Breast epithelium (tissue), 3 donors: ENCODE measurements at regions not wholly inside any gene's neighbourhood (a gene's known extent, or its start where the extent isn't known, plus 50 kb on each side); places are given as distances from the start of the nearest gene placed in this dataset.

ENCODE experiments used
- POLR2A ChIP-seq: fragments of 450-650 bp; IDR thresholded peaks from one replicate; pipeline ENCODE4 v1.6.1; 2016; ENCODE audit warnings: antibody characterized with exemption, mild to moderate bottlenecking, moderate library complexity
- TF ChIP-seq, protein P1 (sequence below), 3 donors: fragments of 450-650 bp; IDR thresholded peaks; one replicate each; pipeline ENCODE4 v1.5.1; 2016 to 2017; ENCODE audit warnings: antibody characterized with exemption in 3 of 3, mild to moderate bottlenecking in 3 of 3, moderate library complexity in 3 of 3

- TF ChIP-seq, protein P1, sequence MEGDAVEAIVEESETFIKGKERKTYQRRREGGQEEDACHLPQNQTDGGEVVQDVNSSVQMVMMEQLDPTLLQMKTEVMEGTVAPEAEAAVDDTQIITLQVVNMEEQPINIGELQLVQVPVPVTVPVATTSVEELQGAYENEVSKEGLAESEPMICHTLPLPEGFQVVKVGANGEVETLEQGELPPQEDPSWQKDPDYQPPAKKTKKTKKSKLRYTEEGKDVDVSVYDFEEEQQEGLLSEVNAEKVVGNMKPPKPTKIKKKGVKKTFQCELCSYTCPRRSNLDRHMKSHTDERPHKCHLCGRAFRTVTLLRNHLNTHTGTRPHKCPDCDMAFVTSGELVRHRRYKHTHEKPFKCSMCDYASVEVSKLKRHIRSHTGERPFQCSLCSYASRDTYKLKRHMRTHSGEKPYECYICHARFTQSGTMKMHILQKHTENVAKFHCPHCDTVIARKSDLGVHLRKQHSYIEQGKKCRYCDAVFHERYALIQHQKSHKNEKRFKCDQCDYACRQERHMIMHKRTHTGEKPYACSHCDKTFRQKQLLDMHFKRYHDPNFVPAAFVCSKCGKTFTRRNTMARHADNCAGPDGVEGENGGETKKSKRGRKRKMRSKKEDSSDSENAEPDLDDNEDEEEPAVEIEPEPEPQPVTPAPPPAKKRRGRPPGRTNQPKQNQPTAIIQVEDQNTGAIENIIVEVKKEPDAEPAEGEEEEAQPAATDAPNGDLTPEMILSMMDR (IDR thresholded peaks at IDR 0.05) = no peak
- no peak for TF ChIP-seq POLR2A
Measured at GRCh38 chr6:14477559-14477958, 360.0 kb downstream of the CD83 start.
